Activated CD8-positive, alpha-beta memory T cell treated with anti-CD3 and anti-CD28 coated beads for 4 hours (primary cell): ENCODE measurements at regions not wholly inside any gene's neighbourhood (a gene's known extent, or its start where the extent isn't known, plus 50 kb on each side); places are given as distances from the start of the nearest gene placed in this dataset.
"Not testable (repeated sequence)": the region's sequence is repeated elsewhere in the genome, so short reads cannot be mapped to it uniquely, and the experiment has no call there.

Source experiments
- DNase-seq, 2 donors: peaks; one replicate each; pipeline ENCODE4 v3.0.0-alpha.2; 2020; ENCODE audit warnings: low read depth in 2 of 2

DNA sequence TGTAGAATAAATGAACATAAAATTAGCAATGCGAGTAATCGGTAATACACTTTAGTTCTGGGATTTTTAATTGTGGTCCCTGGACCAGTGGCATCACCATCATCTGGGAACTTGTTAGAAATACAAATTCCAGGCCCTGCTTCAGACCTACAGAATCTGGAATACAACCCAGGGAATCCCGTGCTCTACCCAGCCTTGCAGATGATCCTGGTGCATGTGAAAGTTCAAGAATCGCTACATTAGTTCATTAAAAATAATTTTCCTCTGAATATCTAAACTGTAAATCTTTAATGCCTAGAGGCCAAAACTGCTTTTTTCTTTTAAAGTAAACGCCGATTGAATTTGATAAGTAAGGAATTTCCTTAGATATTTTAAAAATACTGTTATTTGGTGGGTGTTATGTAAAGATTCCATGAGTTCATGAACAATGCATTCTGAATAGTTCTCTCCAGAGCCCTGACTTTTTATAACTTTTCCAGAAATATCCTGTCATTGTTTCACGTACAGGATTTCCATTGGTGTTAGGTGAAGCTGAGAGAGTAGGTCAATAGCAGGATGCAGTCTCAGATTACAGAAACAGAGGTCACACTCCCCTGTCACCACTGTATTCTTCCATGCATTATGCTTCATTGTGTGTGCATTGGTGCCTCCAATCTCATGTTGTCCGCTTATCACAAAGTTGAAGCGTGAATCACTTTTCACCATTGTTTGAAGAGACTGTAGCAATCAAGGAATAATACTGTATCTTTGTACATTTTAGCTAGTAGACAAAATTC, 596.5 kb upstream of the KLF12 start:
- DNase-seq = no peak

DNA sequence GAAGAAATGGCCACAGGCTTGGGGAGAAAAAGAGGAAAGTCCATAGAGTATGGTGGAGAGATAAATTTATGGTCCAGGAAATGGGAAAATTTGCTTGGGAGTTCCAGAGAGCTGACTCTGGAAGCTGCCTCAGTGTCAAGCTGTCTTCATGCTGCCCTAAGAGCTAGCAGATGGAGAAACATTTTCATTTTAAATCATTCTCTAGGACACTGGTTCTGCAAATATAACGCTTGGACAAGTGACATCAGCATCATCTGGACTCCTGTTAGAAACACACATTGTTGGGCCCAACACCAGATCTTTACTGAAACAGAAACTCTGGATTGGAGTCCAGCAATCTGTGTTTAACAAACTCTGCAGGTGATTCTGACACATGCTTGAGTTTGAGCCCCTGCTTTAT, 592.0 kb upstream of the KLF12 start:
- DNase-seq = no peak

DNA sequence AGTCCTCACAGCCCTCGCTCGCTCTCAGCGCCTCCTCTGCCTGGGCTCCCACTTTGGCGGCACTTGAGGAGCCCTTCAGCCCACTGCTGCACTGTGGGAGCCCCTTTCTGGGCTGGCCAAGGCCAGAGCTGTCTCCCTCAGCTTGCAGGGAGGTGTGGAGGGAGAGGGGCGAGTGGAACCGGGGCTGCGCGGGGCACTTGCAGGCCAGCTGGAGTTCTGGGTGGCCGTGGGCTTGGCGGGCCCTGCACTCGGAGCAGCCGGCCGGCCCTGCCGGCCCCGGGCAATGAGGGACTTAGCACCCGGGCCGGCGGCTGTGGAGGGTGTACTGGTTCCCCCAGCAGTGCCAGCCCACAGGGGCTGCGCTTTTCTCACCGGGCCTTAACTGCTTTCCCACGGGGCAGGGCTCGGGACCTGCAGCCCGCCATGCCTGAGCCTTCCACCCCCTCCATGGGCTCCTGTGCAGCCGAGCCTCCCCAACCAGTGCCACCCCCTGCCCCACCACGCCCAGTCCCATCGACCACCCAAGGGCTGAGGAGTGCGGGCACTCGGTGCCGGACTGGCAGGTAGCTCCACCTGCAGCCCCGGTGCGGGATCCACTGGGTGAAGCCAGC, 584.1 kb upstream of the KLF12 start:
- DNase-seq = not testable (repeated sequence)

- no peak for DNase-seq
Observed at GRCh38 chr13:74715718-74716117, 581.5 kb upstream of the KLF12 start.

DNA sequence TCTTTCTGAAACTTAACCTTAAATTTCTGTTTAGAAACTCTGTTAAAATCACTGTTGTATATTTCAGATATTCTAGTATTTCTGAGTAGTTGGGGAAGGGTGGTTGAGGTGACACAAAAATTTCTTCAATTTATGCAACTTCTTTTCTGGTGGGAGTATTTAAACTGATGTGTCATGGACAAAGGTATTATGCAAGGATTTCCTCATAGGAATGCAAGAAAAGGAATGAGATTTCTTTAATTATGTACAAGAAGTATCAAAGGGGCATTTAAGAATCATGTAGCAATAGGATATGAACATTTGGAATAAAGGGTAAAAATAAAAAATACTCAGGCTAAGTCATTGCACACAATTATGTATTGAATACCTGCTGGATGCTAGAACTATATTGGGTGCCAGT, 575.8 kb upstream of the KLF12 start:
- no peak for DNase-seq

- no peak for DNase-seq
Observed at GRCh38 chr13:74709226-74709625, 575.0 kb upstream of the KLF12 start.

- no peak for DNase-seq
Observed at GRCh38 chr13:74708629-74709028, 574.4 kb upstream of the KLF12 start.

DNA sequence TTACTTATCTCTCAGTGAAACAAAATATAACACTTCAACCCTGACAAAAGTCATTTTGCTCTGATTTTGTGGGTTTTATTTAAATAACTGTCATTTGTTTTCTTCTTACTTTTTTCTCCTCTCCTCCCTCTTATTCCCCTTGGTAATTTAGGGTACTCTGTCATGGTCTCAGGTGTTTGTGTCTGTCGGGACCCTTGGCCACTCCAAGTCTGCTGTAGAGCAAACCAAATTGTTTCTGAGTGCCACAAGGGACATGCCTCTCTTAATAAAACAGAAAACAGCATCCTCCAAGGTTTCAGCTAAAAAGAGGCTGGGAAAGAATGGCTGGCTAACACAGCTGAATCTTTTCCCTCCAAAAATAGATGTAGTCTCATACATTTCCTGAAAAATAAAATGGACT, 573.1 kb upstream of the KLF12 start:
- no peak for DNase-seq

DNA sequence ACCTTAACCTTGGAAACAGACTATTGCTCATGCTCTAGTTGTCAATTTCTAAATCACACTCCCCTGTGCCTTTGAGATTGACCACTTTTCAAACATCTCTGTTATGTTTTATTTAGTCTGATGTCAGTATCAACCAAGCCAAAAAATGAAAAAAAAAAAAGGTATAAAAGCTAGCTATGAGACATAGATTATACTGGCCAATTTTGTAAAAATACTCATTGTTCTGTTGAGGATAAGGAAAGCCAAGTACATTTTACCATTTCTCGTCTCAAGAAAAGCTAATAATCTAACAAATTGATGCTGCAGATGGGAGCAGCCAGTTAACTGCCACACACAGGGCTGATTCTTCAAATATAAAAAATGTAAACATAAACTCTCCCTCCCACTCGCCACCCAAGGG, 572.6 kb upstream of the KLF12 start:
- no peak for DNase-seq

DNA sequence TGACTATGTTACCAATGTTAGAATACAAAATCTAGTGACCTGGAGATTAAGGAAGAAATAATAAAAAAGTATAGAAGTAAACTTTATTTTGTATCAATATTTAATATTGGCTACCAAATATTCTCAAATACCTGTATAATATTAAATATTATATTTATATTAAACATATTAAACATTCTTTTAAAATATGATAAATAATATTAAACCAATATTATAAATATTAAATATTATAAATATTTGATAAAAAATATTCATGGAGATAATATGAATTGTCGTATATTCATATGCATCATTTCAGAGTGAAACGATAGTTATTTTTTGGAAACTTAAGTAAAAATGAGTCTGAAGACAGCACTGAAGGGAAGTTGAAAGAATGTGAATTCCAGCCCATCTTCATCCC, 571.2 kb upstream of the KLF12 start:
- DNase-seq = no peak

DNA sequence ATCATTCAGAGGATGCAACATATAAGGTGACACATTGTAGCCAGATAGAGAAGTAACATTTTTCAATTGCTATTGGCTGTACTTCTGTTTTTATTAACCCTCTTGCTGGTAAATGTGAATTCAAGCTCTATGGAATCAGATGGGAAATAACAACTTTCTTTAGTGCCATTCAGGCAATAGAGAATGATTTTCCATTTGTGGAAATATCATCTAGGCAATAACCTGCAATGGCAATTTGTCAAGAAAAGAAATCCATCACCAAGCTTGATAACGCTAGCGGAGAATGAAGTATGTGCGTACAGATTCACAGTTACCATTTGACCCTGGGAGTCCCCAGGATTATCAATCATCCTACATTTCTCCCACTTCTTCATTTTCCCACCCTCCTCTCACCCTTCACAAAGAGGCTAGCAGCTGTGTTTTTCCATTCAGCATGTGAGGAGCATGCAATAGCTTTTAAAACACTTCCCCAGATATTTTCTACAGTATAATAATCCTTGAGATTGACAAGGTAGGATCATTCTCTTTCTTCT, 569.7 kb upstream of the KLF12 start:
- no peak for DNase-seq

GRCh38 chr13:74696148-74696922, 562.1 kb upstream of the KLF12 start:
- DNase-seq = no peak

DNA sequence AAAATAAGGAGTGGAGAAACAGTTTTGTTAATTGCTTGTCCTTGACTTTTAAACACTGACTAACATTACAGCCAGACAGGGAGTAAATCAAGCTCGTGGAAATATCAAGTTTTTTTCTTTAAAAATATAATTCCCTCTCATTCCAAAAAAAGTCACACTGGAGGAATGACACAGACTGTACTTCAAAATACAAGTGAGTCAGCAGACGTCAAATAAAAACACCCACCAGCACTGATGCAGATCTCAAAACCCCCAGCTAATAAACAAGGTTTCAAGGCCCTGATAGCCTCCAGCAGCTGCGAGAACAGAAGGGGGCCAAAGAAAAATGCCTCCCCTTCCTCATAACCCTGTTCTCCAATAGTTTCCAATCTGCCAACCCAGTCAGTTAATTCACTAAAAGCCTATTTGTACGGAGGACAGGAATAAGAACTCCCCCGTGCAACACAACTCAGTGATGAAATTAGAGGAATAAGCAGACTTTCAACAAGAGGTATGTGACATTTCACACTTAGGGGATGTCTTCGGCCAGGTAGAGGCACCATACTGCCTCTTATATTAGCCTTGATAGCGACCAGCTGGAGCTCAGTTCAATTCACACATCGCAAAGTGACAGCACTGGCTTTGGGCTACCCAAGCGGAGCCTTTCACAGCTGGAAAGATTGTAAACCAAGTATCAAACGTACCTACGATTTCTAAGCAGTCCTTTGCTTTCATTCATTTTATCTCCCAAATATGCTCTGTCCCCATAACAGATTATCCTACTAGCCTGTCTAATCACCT, 561.0 kb upstream of the KLF12 start:
- DNase-seq = no peak

- no peak for DNase-seq
Observed at GRCh38 chr13:74687442-74688182, 553.4 kb upstream of the KLF12 start.

DNA sequence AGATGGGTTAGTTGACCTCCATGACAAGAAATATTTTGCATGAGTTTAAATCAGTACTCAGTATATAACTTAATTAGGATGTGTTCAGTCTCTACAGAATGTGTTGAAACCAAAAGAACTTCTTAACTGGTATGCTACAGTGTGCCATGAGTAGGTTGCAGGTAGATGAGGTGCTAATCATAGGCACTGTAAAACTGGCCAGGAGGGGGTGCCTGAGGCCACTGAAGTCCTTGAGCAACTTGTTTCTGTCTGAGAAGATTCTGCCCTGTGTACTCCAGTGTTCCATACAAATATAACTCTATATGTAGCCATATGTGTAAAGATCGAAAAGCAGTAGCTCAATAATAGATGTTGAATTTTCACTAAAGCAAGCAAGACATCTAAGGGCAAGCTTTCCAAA, 549.2 kb upstream of the KLF12 start:
- DNase-seq = no peak

GRCh38 chr13:74682746-74683145, 548.5 kb upstream of the KLF12 start:
- DNase-seq = no peak

DNA sequence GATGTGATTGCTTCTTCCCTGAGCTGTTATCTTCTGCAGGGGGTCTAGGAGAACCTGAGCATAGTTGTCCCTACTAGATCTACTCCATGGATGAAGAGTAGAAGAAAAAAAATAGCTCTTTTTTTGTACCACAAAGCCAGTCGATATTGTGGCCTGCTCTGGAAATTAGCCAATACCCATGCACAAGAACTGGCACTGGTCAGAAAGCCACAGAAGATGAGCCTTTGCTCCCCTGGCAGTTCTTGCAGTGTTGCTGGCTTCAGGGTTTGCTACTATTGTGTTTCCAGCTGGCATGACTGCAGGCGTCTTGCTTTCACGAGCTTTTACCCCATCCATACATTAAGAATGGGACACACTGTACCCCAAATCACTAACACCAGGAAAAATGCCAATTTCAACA, 547.7 kb upstream of the KLF12 start:
- no peak for DNase-seq

DNA sequence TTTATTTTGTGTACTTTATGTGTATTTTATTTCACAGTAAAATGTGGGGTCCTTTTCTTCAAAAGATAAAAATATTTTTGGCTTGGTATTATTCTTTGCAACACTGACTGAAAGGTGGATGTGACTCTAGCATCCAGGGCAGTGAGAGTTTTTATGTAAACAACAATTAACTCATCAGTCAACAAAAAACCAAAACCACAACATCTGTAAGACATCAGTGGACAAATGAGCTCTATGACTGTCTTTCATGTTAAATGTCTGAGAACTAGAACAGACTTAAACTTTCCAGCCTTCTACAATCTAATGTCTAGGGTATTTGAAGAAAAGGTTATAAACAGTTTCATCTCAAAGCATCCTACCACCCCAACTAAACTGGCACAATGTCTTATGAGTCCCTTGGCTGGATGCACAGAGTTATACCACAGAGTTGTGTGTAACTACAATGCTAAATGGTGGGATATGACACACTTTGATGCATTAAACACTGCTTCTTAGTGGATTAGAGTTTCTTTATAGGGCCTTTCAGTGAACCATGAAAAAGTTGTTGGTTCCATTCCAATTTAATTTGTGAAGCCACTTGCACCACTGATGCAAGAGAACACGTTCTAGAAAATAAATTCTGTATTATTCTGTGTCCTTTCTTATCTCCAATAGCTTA, 544.2 kb upstream of the KLF12 start:
- no peak for DNase-seq

GRCh38 chr13:74675972-74676371, 541.8 kb upstream of the KLF12 start:
- no peak for DNase-seq

DNA sequence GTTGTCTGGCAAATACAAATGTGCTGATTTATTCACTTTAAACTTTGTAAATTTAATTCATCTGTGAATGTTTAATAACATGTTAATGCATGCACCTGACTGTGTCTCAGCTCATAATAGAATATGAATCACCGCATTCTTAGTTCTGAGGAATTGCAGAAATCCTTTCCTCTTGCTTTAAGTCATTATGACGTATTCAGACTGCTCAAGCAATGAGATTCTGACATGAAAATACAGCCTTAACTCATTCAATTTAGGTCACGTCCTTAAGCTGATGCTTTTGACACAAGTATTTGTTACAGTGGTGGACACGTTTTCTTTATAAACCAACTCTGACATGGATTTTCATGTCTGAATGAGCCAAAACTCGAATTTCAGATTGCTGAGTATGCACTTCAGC, 541.0 kb upstream of the KLF12 start:
- no peak for DNase-seq

DNA sequence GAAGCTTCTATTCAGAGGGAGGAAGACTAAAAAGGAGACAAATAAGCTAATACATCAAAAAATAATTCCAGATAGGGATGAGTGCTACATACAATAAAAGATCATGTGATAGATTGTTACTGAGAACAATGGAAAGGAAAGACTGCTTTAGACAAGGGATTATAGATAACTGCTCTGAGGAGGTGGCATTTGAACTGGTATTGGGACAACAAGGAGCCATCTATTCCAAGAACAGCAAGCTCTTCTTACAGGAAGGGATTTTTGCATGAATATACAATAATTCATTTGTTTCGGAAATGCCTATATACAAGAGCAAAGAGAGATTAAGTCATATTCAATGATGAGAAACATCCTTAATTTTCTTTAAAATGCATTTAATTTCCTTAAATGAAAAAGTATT, 540.5 kb upstream of the KLF12 start:
- no peak for DNase-seq
